Panc1 (cell line): ENCODE measurements at regions not wholly inside any gene's neighbourhood (a gene's known extent, or its start where the extent isn't known, plus 50 kb on each side); places are given as distances from the start of the nearest gene placed in this dataset.

Source experiments
- POLR2AphosphoS5 ChIP-seq: IDR thresholded peaks from 2 replicates; pipeline ENCODE4 v1.6.1; 2012; ENCODE audit warnings: mild to moderate bottlenecking, low read depth, low read length, moderate library complexity
- REST ChIP-seq, 2 experiments: IDR thresholded peaks; 2 replicates each; pipeline ENCODE4 v1.6.1; 2011 to 2012; ENCODE audit warnings: low read depth in 2 of 2, control low read depth in 1 of 2, low read length in 1 of 2, mild to moderate bottlenecking in 1 of 2, moderate library complexity in 1 of 2; ENCODE audit not compliant: insufficient read depth in 1 of 2
- SIN3A ChIP-seq: IDR thresholded peaks from 2 replicates; pipeline ENCODE4 v1.6.1; 2012; ENCODE audit warnings: low read depth, mild to moderate bottlenecking, low read length, moderate library complexity, borderline replicate concordance; ENCODE audit not compliant: insufficient read depth
- TF ChIP-seq, protein P1 (sequence below): fragments of 450-650 bp; IDR thresholded peaks from 2 replicates; pipeline ENCODE4 v1.5.1; 2017; ENCODE audit warnings: mild to moderate bottlenecking

- TF ChIP-seq POLR2AphosphoS5 (no peak), REST (IDR thresholded peaks at IDR 0.05; ENCODE audit: insufficient read depth in 1 of 2, low read depth in 2 of 2, low read length in 1 of 2) (no peak), SIN3A (no peak)
- TF ChIP-seq, protein P1, sequence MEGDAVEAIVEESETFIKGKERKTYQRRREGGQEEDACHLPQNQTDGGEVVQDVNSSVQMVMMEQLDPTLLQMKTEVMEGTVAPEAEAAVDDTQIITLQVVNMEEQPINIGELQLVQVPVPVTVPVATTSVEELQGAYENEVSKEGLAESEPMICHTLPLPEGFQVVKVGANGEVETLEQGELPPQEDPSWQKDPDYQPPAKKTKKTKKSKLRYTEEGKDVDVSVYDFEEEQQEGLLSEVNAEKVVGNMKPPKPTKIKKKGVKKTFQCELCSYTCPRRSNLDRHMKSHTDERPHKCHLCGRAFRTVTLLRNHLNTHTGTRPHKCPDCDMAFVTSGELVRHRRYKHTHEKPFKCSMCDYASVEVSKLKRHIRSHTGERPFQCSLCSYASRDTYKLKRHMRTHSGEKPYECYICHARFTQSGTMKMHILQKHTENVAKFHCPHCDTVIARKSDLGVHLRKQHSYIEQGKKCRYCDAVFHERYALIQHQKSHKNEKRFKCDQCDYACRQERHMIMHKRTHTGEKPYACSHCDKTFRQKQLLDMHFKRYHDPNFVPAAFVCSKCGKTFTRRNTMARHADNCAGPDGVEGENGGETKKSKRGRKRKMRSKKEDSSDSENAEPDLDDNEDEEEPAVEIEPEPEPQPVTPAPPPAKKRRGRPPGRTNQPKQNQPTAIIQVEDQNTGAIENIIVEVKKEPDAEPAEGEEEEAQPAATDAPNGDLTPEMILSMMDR = no peak
Observed at GRCh38 chr11:119506436-119506835, 83.5 kb upstream of the THY1 start.
